Gastrocnemius medialis (tissue), 4 donors: ENCODE measurements at regions not wholly inside any gene's neighbourhood (a gene's known extent, or its start where the extent isn't known, plus 50 kb on each side); places are given as distances from the start of the nearest gene placed in this dataset.

ENCODE experiments used
- POLR2A ChIP-seq, 2 donors: fragments of 450-650 bp; IDR thresholded peaks; one replicate each; pipeline ENCODE4 v1.6.1; 2017; ENCODE audit warnings: antibody characterized with exemption in 2 of 2, mild to moderate bottlenecking in 2 of 2, moderate library complexity in 2 of 2
- TF ChIP-seq, protein P1 (sequence below), 5 experiments: fragments of 450-650 bp in 3 of 5; fragments of 200-600 bp in 2 of 5; sonication (generic) in 2 of 5; IDR thresholded peaks in 4 of 5; conservative IDR thresholded peaks in 1 of 5; 1 replicate in 4 of 5; 2 replicates in 1 of 5; pipeline ENCODE4 v1.5.1; 2016 to 2019; ENCODE audit warnings: antibody characterized with exemption in 5 of 5, mild to moderate bottlenecking in 3 of 5, moderate library complexity in 3 of 5

DNA sequence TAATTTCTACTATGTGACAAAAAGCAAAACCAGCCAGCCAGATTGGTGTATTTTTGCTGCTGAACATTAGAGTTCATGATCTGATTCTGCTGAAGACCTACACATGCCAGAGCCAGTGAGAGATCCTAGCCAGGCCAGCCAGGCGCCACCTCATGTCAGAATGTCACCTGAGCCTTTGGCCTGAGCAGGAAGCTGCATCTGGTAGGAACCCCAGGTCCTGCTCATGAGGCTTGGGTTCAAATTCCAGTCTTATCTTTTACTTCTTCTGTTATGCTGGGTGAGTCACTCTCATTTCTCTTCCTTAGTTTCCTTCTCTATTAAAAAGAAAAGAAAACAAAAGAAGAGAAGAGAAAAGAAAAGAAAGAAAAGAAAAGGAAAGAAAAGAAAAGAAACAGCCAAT is 585.1 kb upstream of the CDH5 start:
- TF ChIP-seq, protein P1, sequence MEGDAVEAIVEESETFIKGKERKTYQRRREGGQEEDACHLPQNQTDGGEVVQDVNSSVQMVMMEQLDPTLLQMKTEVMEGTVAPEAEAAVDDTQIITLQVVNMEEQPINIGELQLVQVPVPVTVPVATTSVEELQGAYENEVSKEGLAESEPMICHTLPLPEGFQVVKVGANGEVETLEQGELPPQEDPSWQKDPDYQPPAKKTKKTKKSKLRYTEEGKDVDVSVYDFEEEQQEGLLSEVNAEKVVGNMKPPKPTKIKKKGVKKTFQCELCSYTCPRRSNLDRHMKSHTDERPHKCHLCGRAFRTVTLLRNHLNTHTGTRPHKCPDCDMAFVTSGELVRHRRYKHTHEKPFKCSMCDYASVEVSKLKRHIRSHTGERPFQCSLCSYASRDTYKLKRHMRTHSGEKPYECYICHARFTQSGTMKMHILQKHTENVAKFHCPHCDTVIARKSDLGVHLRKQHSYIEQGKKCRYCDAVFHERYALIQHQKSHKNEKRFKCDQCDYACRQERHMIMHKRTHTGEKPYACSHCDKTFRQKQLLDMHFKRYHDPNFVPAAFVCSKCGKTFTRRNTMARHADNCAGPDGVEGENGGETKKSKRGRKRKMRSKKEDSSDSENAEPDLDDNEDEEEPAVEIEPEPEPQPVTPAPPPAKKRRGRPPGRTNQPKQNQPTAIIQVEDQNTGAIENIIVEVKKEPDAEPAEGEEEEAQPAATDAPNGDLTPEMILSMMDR (IDR thresholded peaks at IDR 0.05 in 4 of 5, conservative IDR thresholded peaks at IDR 0.05 in 1 of 5) = no peak
- no peak for TF ChIP-seq POLR2A (IDR thresholded peaks at IDR 0.05)
